Endothelial cell of umbilical vein (primary cell): ENCODE measurements at regions not wholly inside any gene's neighbourhood (a gene's known extent, or its start where the extent isn't known, plus 50 kb on each side); places are given as distances from the start of the nearest gene placed in this dataset.

Experiments used
- BruUV-seq: library from RNA; stranded (reverse); fragments of 400-500 nt; replicated peaks from 2 replicates; lab custom pipeline; 2021; lab: Mats Ljungman, UMichigan
- CTCF ChIA-PET: fragments of 300-600, 350-600 bp; sonication (Branson Sonifier 250); formaldehyde crosslinking; loops from one replicate; lab custom pipeline; 2021; ENCODE audit warnings: antibody characterized with exemption, inconsistent platforms; lab: Charles Lee
- POLR2A ChIA-PET: fragments of 300-600, 350-600 bp; sonication (Branson Sonifier 250); formaldehyde crosslinking; loops from one replicate; lab custom pipeline; 2021; ENCODE audit warnings: antibody characterized with exemption, inconsistent platforms; lab: Charles Lee
- DNase-seq: peaks from one replicate; pipeline ENCODE4 v3.0.0-alpha.2; 2011; ENCODE audit warnings: low read depth, low spot score
- FAIRE-seq: peaks from 2 replicates; lab custom pipeline; 2011; peaks lifted over from hg19 to GRCh38; lab: Jason Lieb, UNC
- H2AFZ ChIP-seq: 2 replicates; pipeline ENCODE4 v1.6.0; 2012; ENCODE audit warnings: low read depth, low read length, control low read depth, inconsistent platforms
- H3K27ac ChIP-seq: 2 replicates; pipeline ENCODE4 v1.5.1; 2011; ENCODE audit warnings: low read depth, mild to moderate bottlenecking, control low read depth, low read length, moderate library complexity; ENCODE audit not compliant: insufficient read depth
- H3K27me3 ChIP-seq, 2 experiments: 2 replicates each; pipeline versions ENCODE4 v1.6.0 to v1.6.1; 2011; ENCODE audit warnings: low read length in 2 of 2, mixed read lengths in 1 of 2; ENCODE audit not compliant: control insufficient read depth in 2 of 2, insufficient read depth in 2 of 2
- H3K36me3 ChIP-seq, 2 experiments: 2 replicates in 1 of 2; 3 replicates in 1 of 2; pipeline ENCODE4 v1.5.1; 2011; ENCODE audit warnings: low read length in 2 of 2, mild to moderate bottlenecking in 1 of 2, moderate library complexity in 1 of 2; ENCODE audit not compliant: control insufficient read depth in 2 of 2, insufficient read depth in 2 of 2; ENCODE audit errors: extremely low read depth in 1 of 2
- H3K4me1 ChIP-seq: 3 replicates; pipeline ENCODE4 v1.5.1; 2011; ENCODE audit warnings: mild to moderate bottlenecking, low read length; ENCODE audit not compliant: control insufficient read depth, insufficient read depth; ENCODE audit errors: extremely low read depth
- H3K4me2 ChIP-seq: 2 replicates; pipeline ENCODE4 v1.6.1; 2011; ENCODE audit warnings: low read length, control low read depth, mixed read lengths; ENCODE audit not compliant: insufficient read depth
- H3K4me3 ChIP-seq, 3 experiments: fragments of 200-600 bp in 1 of 3; sonication (generic), shearing (Covaris generic) in 1 of 3; replicated peaks in 1 of 3; 2 replicates each; pipeline ENCODE4 v1.5.1; 2011 to 2016; ENCODE audit warnings: control low read depth in 3 of 3, low read length in 3 of 3, mild to moderate bottlenecking in 2 of 3, inconsistent platforms in 1 of 3, low read depth in 1 of 3, moderate library complexity in 1 of 3; ENCODE audit not compliant: insufficient read depth in 1 of 3
- H3K79me2 ChIP-seq: 2 replicates; pipeline ENCODE4 v1.6.0; 2012; ENCODE audit warnings: low read length, inconsistent platforms; ENCODE audit not compliant: control insufficient read depth, insufficient read depth
- H3K9ac ChIP-seq: replicated peaks from 2 replicates; pipeline ENCODE3; 2011; ENCODE audit warnings: low read length, control low read depth; ENCODE audit not compliant: insufficient read depth; ENCODE audit errors: extremely low read depth
- H3K9me1 ChIP-seq: replicated peaks from 3 replicates; pipeline ENCODE4 v1.6.0; 2011; ENCODE audit warnings: mild to moderate bottlenecking, low read length; ENCODE audit not compliant: control insufficient read depth, insufficient read depth; ENCODE audit errors: extremely low read depth
- H3K9me3 ChIP-seq: replicated peaks from 2 replicates; pipeline ENCODE4 v1.5.1; 2012; ENCODE audit warnings: low read length, inconsistent platforms; ENCODE audit not compliant: control insufficient read depth, insufficient read depth
- H4K20me1 ChIP-seq: replicated peaks from 2 replicates; pipeline ENCODE3; 2011; ENCODE audit warnings: mild to moderate bottlenecking, low read length; ENCODE audit not compliant: control insufficient read depth, insufficient read depth; ENCODE audit errors: extremely low read depth
- EZH2 ChIP-seq: IDR thresholded peaks from 2 replicates; pipeline ENCODE4 v1.6.1; 2012; ENCODE audit warnings: borderline replicate concordance, low read depth, mild to moderate bottlenecking, moderate library complexity, low read length, inconsistent platforms; ENCODE audit not compliant: severe bottlenecking
- FOS ChIP-seq: IDR thresholded peaks from 2 replicates; pipeline ENCODE4 v1.6.1; 2011; ENCODE audit warnings: mild to moderate bottlenecking, low read length, moderate library complexity, borderline replicate concordance; ENCODE audit not compliant: insufficient read depth
- GATA2 ChIP-seq: IDR thresholded peaks from 2 replicates; pipeline ENCODE4 v1.7.0; 2011; ENCODE audit warnings: low read depth, mild to moderate bottlenecking, moderate library complexity, mixed read lengths, low read length; ENCODE audit not compliant: insufficient read length, insufficient read depth
- JUN ChIP-seq: IDR thresholded peaks from 2 replicates; pipeline ENCODE4 v1.6.1; 2011; ENCODE audit warnings: borderline replicate concordance, low read depth; ENCODE audit not compliant: insufficient read length, insufficient read depth
- MAX ChIP-seq: IDR thresholded peaks from 2 replicates; pipeline ENCODE4 v1.6.1; 2011; ENCODE audit not compliant: insufficient read depth, insufficient read length
- MYC ChIP-seq: IDR thresholded peaks from one replicate; pipeline ENCODE4 v1.6.1; 2011; ENCODE audit warnings: mild to moderate bottlenecking, low read depth, low read length
- POLR2A ChIP-seq: IDR thresholded peaks from 2 replicates; pipeline ENCODE4 v1.6.1; 2012; ENCODE audit warnings: low read depth, mild to moderate bottlenecking, control low read depth, low read length
- POLR2AphosphoS5 ChIP-seq: IDR thresholded peaks from 2 replicates; pipeline ENCODE4 v1.6.1; 2012; ENCODE audit warnings: low read depth, mild to moderate bottlenecking, control low read depth, low read length, moderate library complexity; ENCODE audit not compliant: insufficient read depth
- dilution Hi-C: fragments of 300-500 bp; cut with MboI; formaldehyde crosslinking; loops from one replicate; pipeline ENCODE4 v1.15.0; 2019; ENCODE audit warnings: low sequenced_read_pairs; ENCODE audit not compliant: extremely low pct_ligation_motif_present
- intact Hi-C: fragments of 100-400 bp; cut with micrococcal nuclease; formaldehyde crosslinking; loops from one replicate; pipeline ENCODE4 v1.10.0; 2022
- TF ChIP-seq, protein P1 (sequence below), 2 donors: IDR thresholded peaks; 1 replicate in 1 of 2; 2 replicates in 1 of 2; pipeline ENCODE4 v1.5.1; 2011; ENCODE audit warnings: low read length in 2 of 2, mild to moderate bottlenecking in 2 of 2, moderate library complexity in 2 of 2, control low read depth in 1 of 2, inconsistent platforms in 1 of 2, low read depth in 1 of 2; ENCODE audit not compliant: insufficient read depth in 1 of 2; ENCODE audit errors: extremely low read depth in 1 of 2

GRCh38 chrX:56000729-56001128 lies 231.4 kb upstream of the KLF8 start:
- H3K9me1 ChIP-seq: no peaks in the 10 kb centered on the region
- no peaks in the 10 kb centered on the region for H4K20me1 ChIP-seq
- ChIA-PET POLR2A (no interaction called here), CTCF (no interaction called here)
- dilution Hi-C loops: no loop called here
- intact Hi-C loops: no loop called here
- BruUV-seq: no TSS peak
- no peaks in the 10 kb centered on the region for H3K9me3 ChIP-seq
- H2AFZ ChIP-seq: no peak overlapping the region
- DNase-seq: no peak
- H3K36me3 ChIP-seq: no peaks in the 10 kb centered on the region
- no peaks in the 10 kb centered on the region for H3K27me3 ChIP-seq
- H3K79me2 ChIP-seq: no peaks in the 10 kb centered on the region
- H3K27ac ChIP-seq: no peak overlapping the region
- H3K4me3 ChIP-seq: no peak overlapping the region
- H3K4me2 ChIP-seq: no peak overlapping the region
- H3K9ac ChIP-seq: no peak overlapping the region
- TF ChIP-seq POLR2A: no peak
- TF ChIP-seq MAX: no peak
- no peak for TF ChIP-seq MYC
- no peak for TF ChIP-seq JUN
- no peak for TF ChIP-seq POLR2AphosphoS5
- FAIRE-seq: no peak
- no peaks in the 10 kb centered on the region for H3K4me1 ChIP-seq

- dilution Hi-C loops (no loop called here), intact Hi-C loops (no loop called here)
- TF ChIP-seq EZH2 (no peak), GATA2 (no peak), POLR2A (no peak), FOS (no peak), MAX (no peak), POLR2AphosphoS5 (no peak), MYC (no peak), JUN (no peak)
- TF ChIP-seq, protein P1, sequence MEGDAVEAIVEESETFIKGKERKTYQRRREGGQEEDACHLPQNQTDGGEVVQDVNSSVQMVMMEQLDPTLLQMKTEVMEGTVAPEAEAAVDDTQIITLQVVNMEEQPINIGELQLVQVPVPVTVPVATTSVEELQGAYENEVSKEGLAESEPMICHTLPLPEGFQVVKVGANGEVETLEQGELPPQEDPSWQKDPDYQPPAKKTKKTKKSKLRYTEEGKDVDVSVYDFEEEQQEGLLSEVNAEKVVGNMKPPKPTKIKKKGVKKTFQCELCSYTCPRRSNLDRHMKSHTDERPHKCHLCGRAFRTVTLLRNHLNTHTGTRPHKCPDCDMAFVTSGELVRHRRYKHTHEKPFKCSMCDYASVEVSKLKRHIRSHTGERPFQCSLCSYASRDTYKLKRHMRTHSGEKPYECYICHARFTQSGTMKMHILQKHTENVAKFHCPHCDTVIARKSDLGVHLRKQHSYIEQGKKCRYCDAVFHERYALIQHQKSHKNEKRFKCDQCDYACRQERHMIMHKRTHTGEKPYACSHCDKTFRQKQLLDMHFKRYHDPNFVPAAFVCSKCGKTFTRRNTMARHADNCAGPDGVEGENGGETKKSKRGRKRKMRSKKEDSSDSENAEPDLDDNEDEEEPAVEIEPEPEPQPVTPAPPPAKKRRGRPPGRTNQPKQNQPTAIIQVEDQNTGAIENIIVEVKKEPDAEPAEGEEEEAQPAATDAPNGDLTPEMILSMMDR (IDR thresholded peaks at IDR 0.05; ENCODE audit: extremely low read depth in 1 of 2, insufficient read depth in 1 of 2, low read depth in 1 of 2, low read length in 2 of 2): no peak
- DNase-seq: no peak
- Histone ChIP-seq H3K9me3 (no peaks in the 10 kb centered on the region), H3K9ac (no peak overlapping the region), H3K79me2 (no peaks in the 10 kb centered on the region), H3K27ac (no peak overlapping the region), H3K36me3 (no peaks in the 10 kb centered on the region), H4K20me1 (no peaks in the 10 kb centered on the region), H3K4me2 (no peak overlapping the region), H2AFZ (no peak overlapping the region), H3K9me1 (no peaks in the 10 kb centered on the region), H3K4me3 (no peak overlapping the region), H3K27me3 (no peaks in the 10 kb centered on the region), H3K4me1 (no peaks in the 10 kb centered on the region)
- FAIRE-seq: no peak
- BruUV-seq: no TSS peak
- CTCF ChIA-PET: no interaction called here
- POLR2A ChIA-PET: no interaction called here
Observed at GRCh38 chrX:56025872-56026571, 206.1 kb upstream of the KLF8 start.
